Gastrocnemius medialis (tissue), 4 donors: ENCODE measurements at regions not wholly inside any gene's neighbourhood (a gene's known extent, or its start where the extent isn't known, plus 50 kb on each side); places are given as distances from the start of the nearest gene placed in this dataset.

ENCODE experiments used
- ATAC-seq, 2 donors: fragments of 150-250 bp; one replicate each; pipeline ENCODE4 v1.9.1; 2016
- DNase-seq, 2 donors: peaks; one replicate each; pipeline ENCODE4 v3.0.0-alpha.2; 2019
- H3K27ac ChIP-seq, 4 donors: fragments of 200-600 bp; sonication (generic); 1 replicate in 1 of 4; 2 replicates in 3 of 4; pipeline ENCODE4 v1.5.1; 2016 to 2018; ENCODE audit warnings: mild to moderate bottlenecking in 2 of 4, moderate library complexity in 1 of 4
- H3K27me3 ChIP-seq, 3 donors: fragments of 200-600 bp; sonication (generic) in 2 of 3; 1 replicate in 1 of 3; 2 replicates in 2 of 3; pipeline versions ENCODE4 v1.5.1 to v1.6.0; 2016 to 2019; ENCODE audit warnings: mild to moderate bottlenecking in 1 of 3, moderate library complexity in 1 of 3
- H3K36me3 ChIP-seq, 2 donors: fragments of 200-600 bp; sonication (generic) in 1 of 2; one replicate each; pipeline ENCODE4 v1.5.1; 2017 to 2018
- H3K4me1 ChIP-seq, 2 donors: fragments of 200-600 bp; sonication (generic) in 1 of 2; one replicate each; pipeline ENCODE4 v1.5.1; 2016 to 2017; ENCODE audit warnings: mild to moderate bottlenecking in 2 of 2
- H3K4me3 ChIP-seq, 4 donors: fragments of 200-600 bp; sonication (generic) in 3 of 4; 1 replicate in 1 of 4; 2 replicates in 3 of 4; pipeline ENCODE4 v1.5.1; 2016 to 2019; ENCODE audit warnings: mild to moderate bottlenecking in 2 of 4
- H3K9me3 ChIP-seq, 3 donors: fragments of 200-600 bp; sonication (generic) in 2 of 3; 1 replicate in 1 of 3; 2 replicates in 2 of 3; pipeline ENCODE4 v1.5.1; 2016 to 2019
- CTCF ChIP-seq, 5 experiments: fragments of 450-650 bp in 3 of 5; fragments of 200-600 bp in 2 of 5; sonication (generic) in 2 of 5; IDR thresholded peaks in 4 of 5; conservative IDR thresholded peaks in 1 of 5; 1 replicate in 4 of 5; 2 replicates in 1 of 5; pipeline ENCODE4 v1.5.1; 2016 to 2019; ENCODE audit warnings: antibody characterized with exemption in 5 of 5, mild to moderate bottlenecking in 3 of 5, moderate library complexity in 3 of 5
- POLR2A ChIP-seq, 2 donors: fragments of 450-650 bp; IDR thresholded peaks; one replicate each; pipeline ENCODE4 v1.6.1; 2017; ENCODE audit warnings: antibody characterized with exemption in 2 of 2, mild to moderate bottlenecking in 2 of 2, moderate library complexity in 2 of 2
- in situ Hi-C, 4 donors: fragments of 200-750 bp; cut with MboI; loops; one replicate each; pipeline versions ENCODE4 v1.15.0 to v1.8.0; 2017; ENCODE audit warnings: low sequenced_read_pairs in 4 of 4
- intact Hi-C: fragments of 100-400 bp; cut with DNase I; formaldehyde crosslinking; loops from one replicate; pipeline ENCODE4 v1.15.1; 2023; ENCODE audit warnings: low total_unique reads

- no peaks in the 10 kb centered on the region for H3K36me3 ChIP-seq
- H3K27ac ChIP-seq: no peak overlapping the region
- ATAC-seq (no peak), DNase-seq (no peak)
- intact Hi-C loops: no loop called here
- H3K4me3 ChIP-seq: no peak overlapping the region
- TF ChIP-seq POLR2A (IDR thresholded peaks at IDR 0.05): no peak
- no peak for TF ChIP-seq CTCF (IDR thresholded peaks at IDR 0.05 in 4 of 5, conservative IDR thresholded peaks at IDR 0.05 in 1 of 5)
- no peaks in the 10 kb centered on the region for H3K27me3 ChIP-seq
- H3K4me1 ChIP-seq: no peaks in the 10 kb centered on the region
- H3K9me3 ChIP-seq: no peaks in the 10 kb centered on the region
- in situ Hi-C loops: no loop called here
These were observed 327.3 kb upstream of the PODXL start for GRCh38 chr7:131883769-131884168.

- intact Hi-C loops (no loop called here), in situ Hi-C loops (no loop called here)
- Histone ChIP-seq H3K4me3 (no peak overlapping the region), H3K9me3 (no peaks in the 10 kb centered on the region), H3K36me3 (no peaks in the 10 kb centered on the region), H3K27ac (no peak overlapping the region), H3K27me3 (no peaks in the 10 kb centered on the region), H3K4me1 (no peaks in the 10 kb centered on the region)
- ATAC-seq (no peak), DNase-seq (no peak)
- no peak for TF ChIP-seq POLR2A (IDR thresholded peaks at IDR 0.05)
- no peak for TF ChIP-seq CTCF (IDR thresholded peaks at IDR 0.05 in 4 of 5, conservative IDR thresholded peaks at IDR 0.05 in 1 of 5)
These were observed 326.8 kb upstream of the PODXL start for GRCh38 chr7:131883196-131883595.

GRCh38 chr7:131882321-131882720, 325.9 kb upstream of the PODXL start:
- DNase-seq: no peak
- Histone ChIP-seq H3K4me1 (no peaks in the 10 kb centered on the region), H3K27me3 (no peaks in the 10 kb centered on the region), H3K27ac (no peak overlapping the region), H3K4me3 (no peak overlapping the region), H3K9me3 (no peaks in the 10 kb centered on the region), H3K36me3 (no peaks in the 10 kb centered on the region)
- no peak for ATAC-seq
- TF ChIP-seq CTCF (IDR thresholded peaks at IDR 0.05 in 4 of 5, conservative IDR thresholded peaks at IDR 0.05 in 1 of 5): no peak
- no peak for TF ChIP-seq POLR2A (IDR thresholded peaks at IDR 0.05)
- in situ Hi-C loops: no loop called here
- intact Hi-C loops: no loop called here

GRCh38 chr7:131880078-131880477, 323.6 kb upstream of the PODXL start:
- no peaks in the 10 kb centered on the region for H3K9me3 ChIP-seq
- H3K4me1 ChIP-seq: no peaks in the 10 kb centered on the region
- no peak overlapping the region for H3K27ac ChIP-seq
- intact Hi-C loops (no loop called here), in situ Hi-C loops (no loop called here)
- DNase-seq (no peak), ATAC-seq (no peak)
- H3K27me3 ChIP-seq: no peaks in the 10 kb centered on the region
- TF ChIP-seq CTCF (IDR thresholded peaks at IDR 0.05 in 4 of 5, conservative IDR thresholded peaks at IDR 0.05 in 1 of 5): no peak
- TF ChIP-seq POLR2A (IDR thresholded peaks at IDR 0.05): no peak
- no peaks in the 10 kb centered on the region for H3K36me3 ChIP-seq
- no peak overlapping the region for H3K4me3 ChIP-seq

- no peaks in the 10 kb centered on the region for H3K9me3 ChIP-seq
- DNase-seq (no peak), ATAC-seq (no peak)
- no peak overlapping the region for H3K4me3 ChIP-seq
- no peaks in the 10 kb centered on the region for H3K36me3 ChIP-seq
- no peaks in the 10 kb centered on the region for H3K4me1 ChIP-seq
- TF ChIP-seq POLR2A (IDR thresholded peaks at IDR 0.05): no peak
- TF ChIP-seq CTCF (IDR thresholded peaks at IDR 0.05 in 4 of 5, conservative IDR thresholded peaks at IDR 0.05 in 1 of 5): no peak
- no peak overlapping the region for H3K27ac ChIP-seq
- intact Hi-C loops: no loop called here
- H3K27me3 ChIP-seq: no peaks in the 10 kb centered on the region
- in situ Hi-C loops: no loop called here
These were observed 323.0 kb upstream of the PODXL start for GRCh38 chr7:131879424-131879823.
